ENCODE measurements at regions not wholly inside any gene's neighbourhood (a gene's known extent, or its start where the extent isn't known, plus 50 kb on each side); places are given as distances from the start of the nearest gene placed in this dataset.

GRCh38 chr2:216281316-216281715 is 91.0 kb downstream of the MARCHF4 start:
- Histone ChIP-seq H3K36me3 (ENCODE audit: control insufficient read depth in 2 of 2, insufficient read depth in 1 of 2, low read length in 2 of 2) (no peaks in the 10 kb centered on the region), H3K4me3 (ENCODE audit: low read depth, low read length) (no peak overlapping the region), H3K27ac (ENCODE audit: extremely low read depth, low read depth, low read length) (no peak overlapping the region), H3K4me1 (ENCODE audit: control insufficient read depth, insufficient read depth, low read length) (no peaks in the 10 kb centered on the region), H3K9me3 (ENCODE audit: control insufficient read depth, insufficient read depth, low read depth, low read length) (no peaks in the 10 kb centered on the region)
- ChIA-PET POLR2A (no interaction called here), CTCF (no interaction called here)
- TF ChIP-seq ZBTB17 (tag by site-specific recombination; IDR thresholded peaks at IDR 0.05) (peak; percentile 56; the same call in 1 of the 2 replicates), ZNF580 (tag by site-specific recombination; IDR thresholded peaks at IDR 0.05) (no peak), ZFHX2 (tag by site-specific recombination; conservative IDR thresholded peaks at IDR 0.05) (peak; percentile 31), ZNF335 (tag by site-specific recombination; conservative IDR thresholded peaks at IDR 0.05) (peak; percentile 39; the same call in 1 of the 2 replicates)

- Histone ChIP-seq H3K9me3 (ENCODE audit: control insufficient read depth, insufficient read depth, low read depth, low read length) (no peaks in the 10 kb centered on the region), H3K36me3 (ENCODE audit: control insufficient read depth in 2 of 2, insufficient read depth in 1 of 2, low read length in 2 of 2) (no peaks in the 10 kb centered on the region), H3K4me3 (ENCODE audit: low read depth, low read length) (no peak overlapping the region), H3K27ac (ENCODE audit: extremely low read depth, low read depth, low read length) (no peak overlapping the region), H3K4me1 (ENCODE audit: control insufficient read depth, insufficient read depth, low read length) (no peaks in the 10 kb centered on the region)
- no peak for TF ChIP-seq GLIS1 (tag by site-specific recombination; IDR thresholded peaks at IDR 0.05)
- TF ChIP-seq ZNF221 (tag by site-specific recombination; IDR thresholded peaks at IDR 0.05; ENCODE audit: borderline replicate concordance): no peak
- TF ChIP-seq ZNF530 (tag by site-specific recombination; IDR thresholded peaks at IDR 0.05; ENCODE audit: low read depth): no peak
- TF ChIP-seq ZNF391 (tag by site-specific recombination; IDR thresholded peaks at IDR 0.05; ENCODE audit: borderline replicate concordance, low read depth): no peak
- TF ChIP-seq SP7 (tag by site-specific recombination; IDR thresholded peaks at IDR 0.05): no peak
- no peak for TF ChIP-seq ZNF280C (tag by site-specific recombination; IDR thresholded peaks at IDR 0.05)
- no peak for TF ChIP-seq ZNF626 (tag by site-specific recombination; IDR thresholded peaks at IDR 0.05)
- TF ChIP-seq ZNF624 (tag by site-specific recombination; IDR thresholded peaks at IDR 0.05): no peak
- no peak for TF ChIP-seq ZNF529 (tag by site-specific recombination; IDR thresholded peaks at IDR 0.05; ENCODE audit: insufficient replicate concordance)
- TF ChIP-seq KLF17 (tag by site-specific recombination; IDR thresholded peaks at IDR 0.05): no peak
- TF ChIP-seq GLI2 (tag by site-specific recombination; IDR thresholded peaks at IDR 0.05; ENCODE audit: borderline replicate concordance, low read depth): no peak
- no peak for TF ChIP-seq ZNF645 (tag by site-specific recombination; IDR thresholded peaks at IDR 0.05)
- no peak for TF ChIP-seq ZNF366 (tag by site-specific recombination; conservative IDR thresholded peaks at IDR 0.05)
- TF ChIP-seq ZNF2 (tag by site-specific recombination; IDR thresholded peaks at IDR 0.05): no peak
- TF ChIP-seq PRDM6 (tag by site-specific recombination; IDR thresholded peaks at IDR 0.05): no peak
- TF ChIP-seq ZNF664 (tag by site-specific recombination; IDR thresholded peaks at IDR 0.05): no peak
- TF ChIP-seq ZNF747 (tag by site-specific recombination; IDR thresholded peaks at IDR 0.05): no peak
- TF ChIP-seq ZFP41 (tag by site-specific recombination; IDR thresholded peaks at IDR 0.05; ENCODE audit: borderline replicate concordance): no peak
- POLR2A ChIA-PET: no interaction called here
- CTCF ChIA-PET: no interaction called here
Observed at GRCh38 chr2:216279459-216279858, 92.8 kb downstream of the MARCHF4 start.
